ENCODE measurements at regions not wholly inside any gene's neighbourhood (a gene's known extent, or its start where the extent isn't known, plus 50 kb on each side); places are given as distances from the start of the nearest gene placed in this dataset.
"Not testable (repeated sequence)": the region's sequence is repeated elsewhere in the genome, so short reads cannot be mapped to it uniquely, and the experiment has no call there.

GRCh38 chr3:106969596-106969995 lies 407.6 kb upstream of the CCDC54 start:
- Histone ChIP-seq H3K14ac (ENCODE audit: low read length) (no peak overlapping the region), H2BK120ac (ENCODE audit: low read depth, low read length) (no peak overlapping the region), H3K4ac (ENCODE audit: low read length) (no peak overlapping the region), H3K18ac (ENCODE audit: low read length) (no peak overlapping the region), H3K36me3 (replicated peaks in 1 of 2; ENCODE audit: control insufficient read depth in 2 of 2, insufficient read depth in 2 of 2, low read length in 2 of 2) (no peaks in the 10 kb centered on the region), H3K79me1 (ENCODE audit: low read depth, low read length) (no peaks in the 10 kb centered on the region), H4K91ac (ENCODE audit: low read depth, low read length, poor library complexity) (no peak overlapping the region), H2BK15ac (ENCODE audit: low read length) (no peak overlapping the region), H3K4me1 (ENCODE audit: control insufficient read depth in 2 of 2, insufficient read depth in 1 of 2, low read depth in 1 of 2, low read length in 2 of 2) (peaks cover 0 to 2% of the 10 kb centered on the region in 2 donors), H3K4me2 (ENCODE audit: insufficient read depth, low read length, poor library complexity, severe bottlenecking) (no peak overlapping the region), H3K4me3 (ENCODE audit: low read length in 2 of 2) (no peak overlapping the region), H2BK5ac (ENCODE audit: low read length) (no peak overlapping the region), H2BK12ac (ENCODE audit: low read length) (no peak overlapping the region), H3K23ac (ENCODE audit: low read depth, low read length, poor library complexity) (no peak overlapping the region), H4K8ac (ENCODE audit: low read depth, low read length) (no peak overlapping the region), H2AFZ (ENCODE audit: low read length) (peak overlapping the region; percentile 71), H3K9me3 (replicated peaks in 1 of 2; ENCODE audit: control insufficient read depth in 2 of 2, insufficient read depth in 1 of 2, low read depth in 1 of 2, low read length in 2 of 2) (no peaks in the 10 kb centered on the region), H3K27ac (replicated peaks; ENCODE audit: low read length) (no peak overlapping the region), H3K9ac (ENCODE audit: low read depth, low read length, poor library complexity) (no peak overlapping the region), H2AK5ac (ENCODE audit: low read depth, low read length) (no peak overlapping the region), H3K27me3 (ENCODE audit: control insufficient read depth in 3 of 3, insufficient read depth in 3 of 3, low read depth in 1 of 3, low read length in 3 of 3) (no peaks in the 10 kb centered on the region)
- no peak for DNase-seq (ENCODE audit: low spot score)
- no CpG with 5 or more reads among the region's 4 CpGs for WGBS, 2 donors (ENCODE audit: extremely low coverage in 2 of 2, insufficient read length in 2 of 2, insufficient replicate concordance in 1 of 2)

GRCh38 chr3:106981392-106981791 lies 395.8 kb upstream of the CCDC54 start:
- Histone ChIP-seq H2BK120ac (ENCODE audit: low read depth, low read length) (no peak overlapping the region), H3K36me3 (replicated peaks in 1 of 2; ENCODE audit: control insufficient read depth in 2 of 2, insufficient read depth in 2 of 2, low read length in 2 of 2) (no peaks in the 10 kb centered on the region), H2BK15ac (ENCODE audit: low read length) (no peak overlapping the region), H3K9me3 (replicated peaks in 1 of 2; ENCODE audit: control insufficient read depth in 2 of 2, insufficient read depth in 1 of 2, low read depth in 1 of 2, low read length in 2 of 2) (no peaks in the 10 kb centered on the region), H4K91ac (ENCODE audit: low read depth, low read length, poor library complexity) (no peak overlapping the region), H3K79me1 (ENCODE audit: low read depth, low read length) (no peaks in the 10 kb centered on the region), H3K27ac (replicated peaks; ENCODE audit: low read length) (no peak overlapping the region), H2AFZ (ENCODE audit: low read length) (no peak overlapping the region), H3K27me3 (ENCODE audit: control insufficient read depth in 3 of 3, insufficient read depth in 3 of 3, low read depth in 1 of 3, low read length in 3 of 3) (no peaks in the 10 kb centered on the region), H3K4ac (ENCODE audit: low read length) (no peak overlapping the region), H2AK5ac (ENCODE audit: low read depth, low read length) (no peak overlapping the region), H3K9ac (ENCODE audit: low read depth, low read length, poor library complexity) (no peak overlapping the region), H3K4me1 (ENCODE audit: control insufficient read depth in 2 of 2, insufficient read depth in 1 of 2, low read depth in 1 of 2, low read length in 2 of 2) (no peaks in the 10 kb centered on the region), H2BK12ac (ENCODE audit: low read length) (no peak overlapping the region), H3K4me2 (ENCODE audit: insufficient read depth, low read length, poor library complexity, severe bottlenecking) (no peak overlapping the region), H3K4me3 (ENCODE audit: low read length in 2 of 2) (no peak overlapping the region), H3K14ac (ENCODE audit: low read length) (no peak overlapping the region), H4K8ac (ENCODE audit: low read depth, low read length) (no peak overlapping the region), H3K23ac (ENCODE audit: low read depth, low read length, poor library complexity) (no peak overlapping the region), H2BK5ac (ENCODE audit: low read length) (no peak overlapping the region), H3K18ac (ENCODE audit: low read length) (no peak overlapping the region)
- WGBS, 2 donors (ENCODE audit: extremely low coverage in 2 of 2, insufficient read length in 2 of 2, insufficient replicate concordance in 1 of 2): no CpG with 5 or more reads among the region's 1 CpG
- DNase-seq (ENCODE audit: low spot score): no peak

GRCh38 chr3:106985721-106986120 lies 391.5 kb upstream of the CCDC54 start:
- no CpG with 5 or more reads among the region's 2 CpGs for WGBS, 2 donors (ENCODE audit: extremely low coverage in 2 of 2, insufficient read length in 2 of 2, insufficient replicate concordance in 1 of 2)
- Histone ChIP-seq H2AFZ (ENCODE audit: low read length) (no peak overlapping the region), H3K4me1 (ENCODE audit: control insufficient read depth in 2 of 2, insufficient read depth in 1 of 2, low read depth in 1 of 2, low read length in 2 of 2) (no peaks in the 10 kb centered on the region), H3K4ac (ENCODE audit: low read length) (no peak overlapping the region), H2BK15ac (ENCODE audit: low read length) (no peak overlapping the region), H3K9ac (ENCODE audit: low read depth, low read length, poor library complexity) (no peak overlapping the region), H4K8ac (ENCODE audit: low read depth, low read length) (no peak overlapping the region), H3K27ac (replicated peaks; ENCODE audit: low read length) (no peak overlapping the region), H3K27me3 (ENCODE audit: control insufficient read depth in 3 of 3, insufficient read depth in 3 of 3, low read depth in 1 of 3, low read length in 3 of 3) (no peaks in the 10 kb centered on the region), H4K91ac (ENCODE audit: low read depth, low read length, poor library complexity) (no peak overlapping the region), H3K9me3 (replicated peaks in 1 of 2; ENCODE audit: control insufficient read depth in 2 of 2, insufficient read depth in 1 of 2, low read depth in 1 of 2, low read length in 2 of 2) (no peaks in the 10 kb centered on the region), H2AK5ac (ENCODE audit: low read depth, low read length) (no peak overlapping the region), H3K79me1 (ENCODE audit: low read depth, low read length) (no peaks in the 10 kb centered on the region), H3K4me3 (ENCODE audit: low read length in 2 of 2) (no peak overlapping the region), H3K4me2 (ENCODE audit: insufficient read depth, low read length, poor library complexity, severe bottlenecking) (no peak overlapping the region), H2BK120ac (ENCODE audit: low read depth, low read length) (no peak overlapping the region), H2BK5ac (ENCODE audit: low read length) (no peak overlapping the region), H3K18ac (ENCODE audit: low read length) (no peak overlapping the region), H3K14ac (ENCODE audit: low read length) (no peak overlapping the region), H3K36me3 (replicated peaks in 1 of 2; ENCODE audit: control insufficient read depth in 2 of 2, insufficient read depth in 2 of 2, low read length in 2 of 2) (no peaks in the 10 kb centered on the region), H3K23ac (ENCODE audit: low read depth, low read length, poor library complexity) (no peak overlapping the region), H2BK12ac (ENCODE audit: low read length) (no peak overlapping the region)
- no peak for DNase-seq (ENCODE audit: low spot score)

- H3K4me1 ChIP-seq (ENCODE audit: control insufficient read depth in 2 of 2, insufficient read depth in 1 of 2, low read depth in 1 of 2, low read length in 2 of 2); H2BK120ac ChIP-seq (ENCODE audit: low read depth, low read length); H3K36me3 ChIP-seq (replicated peaks in 1 of 2; ENCODE audit: control insufficient read depth in 2 of 2, insufficient read depth in 2 of 2, low read length in 2 of 2); H3K27me3 ChIP-seq (ENCODE audit: control insufficient read depth in 3 of 3, insufficient read depth in 3 of 3, low read depth in 1 of 3, low read length in 3 of 3); H2BK12ac ChIP-seq (ENCODE audit: low read length); H4K8ac ChIP-seq (ENCODE audit: low read depth, low read length); H2BK5ac ChIP-seq (ENCODE audit: low read length); DNase-seq (ENCODE audit: low spot score); H3K27ac ChIP-seq (replicated peaks; ENCODE audit: low read length); H3K79me1 ChIP-seq (ENCODE audit: low read depth, low read length); H3K9ac ChIP-seq (ENCODE audit: low read depth, low read length, poor library complexity); H3K18ac ChIP-seq (ENCODE audit: low read length); H3K4me2 ChIP-seq (ENCODE audit: insufficient read depth, low read length, poor library complexity, severe bottlenecking); H2BK15ac ChIP-seq (ENCODE audit: low read length); H3K4me3 ChIP-seq (ENCODE audit: low read length in 2 of 2); H4K91ac ChIP-seq (ENCODE audit: low read depth, low read length, poor library complexity); H2AFZ ChIP-seq (ENCODE audit: low read length); H3K9me3 ChIP-seq (replicated peaks in 1 of 2; ENCODE audit: control insufficient read depth in 2 of 2, insufficient read depth in 1 of 2, low read depth in 1 of 2, low read length in 2 of 2); H3K4ac ChIP-seq (ENCODE audit: low read length); H2AK5ac ChIP-seq (ENCODE audit: low read depth, low read length); H3K23ac ChIP-seq (ENCODE audit: low read depth, low read length, poor library complexity); H3K14ac ChIP-seq (ENCODE audit: low read length): not testable (repeated sequence)
- no CpG with 5 or more reads among the region's 21 CpGs for WGBS, 2 donors (ENCODE audit: extremely low coverage in 2 of 2, insufficient read length in 2 of 2, insufficient replicate concordance in 1 of 2)
These were observed 378.2 kb upstream of the CCDC54 start for GRCh38 chr3:106998841-106999682.

Measured in neuronal stem cell (in vitro differentiated cells).